T-helper 1 cell treated with Interleukin-12 subunit alpha and Interleukin-12 subunit beta and Interleukin-4 antibody, amounts not matched to agents 30 ng/mL and 1 ng/mL, for 36 hours (primary cell): ENCODE measurements at regions not wholly inside any gene's neighbourhood (a gene's known extent, or its start where the extent isn't known, plus 50 kb on each side); places are given as distances from the start of the nearest gene placed in this dataset.

ENCODE experiments used
- intact Hi-C: fragments of 100-400 bp; cut with micrococcal nuclease; formaldehyde crosslinking; loops from one replicate; pipeline ENCODE4 v1.15.1; 2024

DNA sequence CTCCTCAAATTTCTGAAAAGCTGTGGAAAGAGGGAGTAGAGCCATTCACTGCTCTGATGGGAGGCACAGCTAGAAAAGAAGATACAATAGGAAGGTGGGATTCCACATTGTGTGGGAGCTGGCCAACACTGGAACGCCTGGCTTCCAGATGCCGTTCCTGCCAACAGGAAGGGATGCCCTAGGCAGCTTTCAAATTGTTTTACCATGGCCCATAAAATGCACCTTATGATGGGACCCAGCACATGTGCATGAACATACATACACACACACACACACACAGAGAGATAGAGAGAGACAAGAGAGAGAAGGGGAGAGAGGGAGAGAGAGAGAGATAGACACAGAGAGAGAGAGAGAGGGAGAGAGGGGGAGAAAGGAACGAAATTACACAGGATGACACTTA lies 86.1 kb upstream of the BZW1 start:
- intact Hi-C loops: no loop called here

DNA sequence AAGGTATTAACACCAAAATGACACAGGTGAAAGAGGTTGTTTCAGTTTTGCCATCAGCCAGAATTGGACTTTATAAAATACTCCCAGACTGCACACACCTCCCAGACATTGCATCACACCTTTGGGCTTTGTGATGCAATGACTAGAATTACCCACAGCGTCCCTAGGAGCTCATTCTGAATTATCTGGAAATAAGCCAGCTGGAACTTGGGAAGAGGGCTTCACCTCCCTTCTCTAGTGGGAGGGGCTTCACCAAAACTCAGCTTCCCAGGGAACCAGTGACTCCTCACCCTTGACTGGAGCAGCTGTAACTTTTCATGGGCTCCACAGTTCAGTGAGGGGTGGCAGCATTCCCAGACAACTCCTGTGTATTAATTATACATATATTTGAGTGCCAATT lies 83.1 kb upstream of the BZW1 start:
- intact Hi-C loops: no loop called here

DNA sequence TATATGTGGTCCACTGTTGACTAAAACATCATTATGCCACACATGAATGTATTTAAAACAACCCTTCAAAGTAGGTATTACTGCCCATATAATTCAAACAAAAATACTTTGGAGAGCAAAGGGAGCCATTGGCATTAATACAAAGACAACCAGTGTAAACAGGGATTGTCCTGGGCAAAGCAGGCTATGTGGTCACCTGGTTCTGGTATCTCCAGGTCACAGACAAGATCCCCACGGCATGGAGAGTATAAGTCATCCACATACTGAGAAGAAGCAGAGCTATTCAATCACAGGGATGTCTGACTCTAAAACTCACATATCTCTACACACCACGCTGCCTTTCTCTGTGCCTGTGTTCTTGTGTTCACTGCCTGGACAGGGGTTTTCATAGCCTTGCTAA lies 81.4 kb upstream of the BZW1 start:
- intact Hi-C loops: no loop called here

DNA sequence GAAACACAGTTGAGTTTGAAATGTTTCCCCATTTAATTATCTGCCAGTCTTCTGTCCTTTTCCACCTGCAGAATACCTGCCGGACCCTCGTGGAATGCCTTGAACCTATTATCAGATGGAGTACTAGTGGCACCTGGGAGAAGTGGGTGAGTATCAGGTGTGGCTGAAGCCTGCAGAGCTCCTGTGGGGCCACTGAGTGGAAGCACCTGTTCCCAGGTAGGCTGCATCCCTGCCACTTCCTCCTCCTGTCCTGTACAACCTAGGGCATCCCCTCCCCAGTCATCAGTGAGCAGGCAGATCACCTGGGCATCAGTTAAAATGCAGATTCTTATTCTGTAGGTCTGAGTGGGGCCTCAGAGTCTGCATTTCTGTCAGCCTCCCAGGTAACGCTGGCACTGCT lies 80.8 kb upstream of the BZW1 start:
- intact Hi-C loops: no loop called here

DNA sequence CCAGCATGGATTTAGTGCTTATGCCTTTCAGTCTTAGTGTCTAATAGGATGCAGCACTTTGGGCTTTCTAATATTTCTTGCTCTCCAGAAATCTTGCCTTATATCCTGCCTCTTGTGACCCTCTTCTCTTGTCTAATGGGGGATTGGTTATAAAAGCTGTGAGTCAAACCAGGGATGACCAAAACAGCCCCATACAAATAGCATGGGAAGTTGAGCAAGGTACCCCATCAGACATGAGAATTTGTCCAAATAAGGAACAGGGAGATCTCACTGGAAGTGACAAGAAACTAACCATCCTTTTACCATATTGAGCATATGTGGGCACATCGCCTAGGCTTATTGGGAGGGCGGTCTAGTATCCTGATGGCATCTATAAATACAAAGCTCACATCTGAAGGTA lies 78.8 kb upstream of the BZW1 start:
- intact Hi-C loops: no loop called here

DNA sequence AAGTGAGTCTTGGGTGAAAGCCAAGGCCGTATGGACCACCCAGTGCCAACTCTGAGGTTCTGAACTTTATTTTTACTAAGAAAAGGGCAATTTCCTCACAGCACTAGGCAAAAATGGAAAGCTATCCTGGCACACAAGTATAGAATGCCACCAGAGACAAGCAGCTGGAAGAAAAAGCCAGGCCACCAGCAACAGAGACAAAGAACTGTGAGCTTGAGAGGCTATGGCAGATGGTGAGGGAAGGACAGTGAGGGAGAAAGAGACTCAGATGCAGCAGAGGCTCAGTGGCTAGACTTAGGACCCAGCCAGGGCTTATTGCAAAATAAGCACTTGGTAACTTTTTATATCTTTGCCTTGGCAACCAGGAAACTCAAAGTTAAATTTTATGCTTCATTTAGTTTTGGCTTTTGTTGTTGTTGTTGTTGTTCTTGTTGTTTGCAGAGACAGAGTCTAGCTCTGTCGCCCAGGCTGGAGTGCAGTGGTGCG lies 78.0 kb upstream of the BZW1 start:
- intact Hi-C loops: no loop called here

DNA sequence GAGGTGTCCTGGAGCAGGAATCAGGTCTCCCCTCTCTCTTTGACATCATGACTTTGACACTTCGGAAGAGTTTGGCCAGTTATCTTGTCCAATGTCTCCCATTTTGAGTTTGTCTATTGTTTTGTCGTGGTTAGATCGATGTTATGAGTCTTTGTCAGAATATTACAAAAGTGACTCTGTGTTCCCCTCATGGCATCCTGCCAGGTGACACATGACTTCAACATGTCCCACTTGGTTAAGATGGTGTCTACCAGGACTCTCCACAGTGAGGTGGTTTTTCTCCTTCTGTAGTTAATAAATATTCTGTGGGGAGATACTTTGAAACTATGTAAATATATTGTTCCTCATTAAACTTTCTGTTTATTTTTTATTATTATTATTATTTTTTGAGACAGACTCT lies 76.6 kb upstream of the BZW1 start:
- intact Hi-C loops: loop anchor here (1.0 kb wide), 2 partner anchors 22 to 159 kb away; no protein-coding TSS in a partner anchor

DNA sequence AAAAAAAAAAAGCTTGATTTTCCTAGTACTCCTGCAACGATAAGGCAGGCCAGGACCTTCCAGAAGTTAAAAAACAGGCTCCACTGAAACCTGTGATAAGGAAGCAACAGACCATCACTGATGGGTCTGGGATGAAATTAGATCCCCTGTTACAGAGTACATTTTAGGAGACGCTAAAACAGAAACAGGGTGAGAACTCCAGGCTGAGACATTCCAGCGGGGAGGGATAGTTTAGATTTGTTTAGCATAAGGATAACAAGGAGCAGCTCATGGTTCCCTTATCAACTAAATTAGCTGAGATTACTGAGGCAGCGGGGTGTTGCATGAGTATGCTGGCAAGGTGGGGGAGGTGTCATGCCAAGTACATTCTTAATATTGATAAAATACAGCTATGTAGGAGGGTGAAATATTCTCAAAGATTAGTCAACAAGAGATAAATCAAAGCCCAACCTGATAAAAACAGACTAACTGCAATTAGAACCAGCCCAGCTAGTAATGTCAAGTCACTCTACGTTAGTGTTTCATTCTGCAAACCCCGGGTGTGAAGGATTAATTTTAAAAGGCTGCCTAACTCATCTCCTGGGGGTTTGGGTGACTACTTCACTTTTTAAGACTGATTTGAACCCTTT lies 75.0 kb upstream of the BZW1 start:
- intact Hi-C loops: no loop called here

DNA sequence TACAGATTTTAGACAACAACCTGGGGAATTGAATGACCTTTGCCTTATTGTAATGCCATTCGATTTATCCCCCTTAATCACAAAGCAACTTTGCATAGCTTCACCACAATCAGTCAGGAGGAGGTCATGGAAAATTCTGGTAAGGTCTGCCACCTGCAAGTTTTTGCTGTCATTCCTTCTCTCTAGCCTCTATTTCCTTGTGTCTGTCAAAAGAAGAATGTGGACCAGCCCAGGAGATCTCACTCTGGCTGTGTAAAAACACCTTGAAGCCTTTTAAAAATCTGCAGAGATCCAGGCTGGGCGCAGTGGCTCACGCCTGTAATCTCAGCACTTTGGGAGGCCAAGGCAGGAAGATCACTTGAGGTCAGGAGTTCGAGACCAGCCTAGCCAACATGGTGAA lies 74.1 kb upstream of the BZW1 start:
- intact Hi-C loops: no loop called here

DNA sequence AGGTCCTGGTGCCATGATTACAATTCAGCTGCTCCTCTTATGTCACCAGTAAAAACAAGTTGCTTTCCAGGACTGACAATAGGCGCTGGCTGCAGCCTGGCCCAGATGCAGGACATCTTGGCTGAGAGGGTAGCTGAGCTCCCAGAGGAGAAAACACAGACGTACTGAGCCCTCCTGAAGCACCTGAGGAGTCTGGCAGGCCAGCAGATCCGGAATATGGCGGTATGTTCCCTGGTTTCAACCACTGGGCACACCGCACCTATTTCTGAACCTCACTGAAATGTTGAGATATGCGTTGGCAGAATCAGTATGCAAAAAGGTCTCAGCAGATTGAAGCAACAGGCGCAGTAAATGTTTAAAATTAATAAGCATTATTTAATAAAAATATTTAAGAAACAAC lies 73.1 kb upstream of the BZW1 start:
- intact Hi-C loops: no loop called here

DNA sequence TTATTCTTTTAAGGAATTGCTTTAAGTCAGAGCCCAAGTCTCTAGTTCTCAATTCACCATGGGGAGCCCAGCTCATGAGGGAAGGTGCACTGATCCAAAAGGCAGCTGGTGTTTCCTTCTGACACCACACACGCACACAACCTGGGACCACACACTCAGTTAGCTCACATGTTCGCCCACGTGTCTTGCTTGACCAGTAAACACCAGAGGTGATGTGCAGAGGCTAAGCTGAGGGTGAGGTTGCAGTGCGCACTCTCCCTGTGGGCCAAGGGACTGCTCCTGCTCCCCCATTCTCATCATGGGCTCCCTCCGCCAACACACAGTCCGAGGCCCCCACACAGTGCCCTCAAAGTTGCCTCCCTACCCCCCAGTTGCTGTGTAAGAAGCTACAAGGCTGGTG lies 70.8 kb upstream of the BZW1 start:
- intact Hi-C loops: no loop called here

DNA sequence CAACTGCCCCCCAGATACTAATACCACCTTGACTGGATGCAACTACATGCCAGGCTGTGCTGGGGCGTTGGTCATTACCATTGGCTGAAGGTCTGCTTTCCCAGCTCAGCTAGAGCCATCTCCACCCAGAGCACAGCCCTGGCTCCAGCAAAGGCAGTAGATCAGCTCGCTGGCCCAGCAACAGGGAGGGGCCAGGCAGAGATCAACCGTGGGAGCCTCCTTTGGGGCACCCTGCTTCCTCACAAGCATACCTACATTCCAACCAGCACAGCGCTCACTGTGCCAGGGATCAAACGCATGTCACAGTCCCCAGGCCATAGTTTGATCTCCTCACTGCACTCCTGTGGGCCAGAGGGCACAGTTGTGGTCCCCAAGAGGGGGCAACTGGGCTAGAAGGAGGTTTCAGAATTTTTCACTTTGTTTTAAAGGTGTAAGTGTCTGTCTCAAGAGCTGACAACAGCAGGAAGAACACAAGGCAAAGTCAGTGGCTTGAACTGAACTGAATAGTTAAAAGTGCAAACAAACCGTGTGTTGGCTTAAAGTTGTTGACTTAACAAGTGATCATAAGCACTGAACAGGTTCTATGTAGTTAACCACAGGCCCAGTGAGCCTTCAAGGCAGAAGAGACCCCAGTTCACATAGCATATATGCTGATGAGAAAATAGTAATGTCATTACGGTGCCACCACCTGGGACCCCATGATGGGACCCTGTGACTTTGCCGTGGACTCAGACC lies 70.1 kb upstream of the BZW1 start:
- intact Hi-C loops: no loop called here

DNA sequence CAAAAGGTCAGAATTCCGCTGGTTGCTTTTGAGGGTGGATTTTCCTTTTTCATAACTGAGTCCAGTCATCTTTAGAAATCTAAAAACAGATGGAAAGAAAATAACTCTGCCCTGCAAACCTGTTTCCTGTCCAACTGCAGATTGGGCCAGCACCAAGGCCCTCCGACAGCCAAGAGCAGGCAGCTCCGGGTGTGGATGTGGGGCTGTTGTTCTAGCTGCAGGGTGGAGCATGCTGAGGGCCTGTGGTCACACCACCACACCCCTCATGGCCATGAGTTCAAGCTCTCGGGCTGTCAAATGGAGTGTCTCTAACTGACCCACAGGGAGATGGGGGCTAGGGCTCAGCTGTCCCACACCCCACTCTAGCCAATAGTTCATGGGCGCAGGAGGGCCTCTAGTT lies 69.3 kb upstream of the BZW1 start:
- intact Hi-C loops: no loop called here

DNA sequence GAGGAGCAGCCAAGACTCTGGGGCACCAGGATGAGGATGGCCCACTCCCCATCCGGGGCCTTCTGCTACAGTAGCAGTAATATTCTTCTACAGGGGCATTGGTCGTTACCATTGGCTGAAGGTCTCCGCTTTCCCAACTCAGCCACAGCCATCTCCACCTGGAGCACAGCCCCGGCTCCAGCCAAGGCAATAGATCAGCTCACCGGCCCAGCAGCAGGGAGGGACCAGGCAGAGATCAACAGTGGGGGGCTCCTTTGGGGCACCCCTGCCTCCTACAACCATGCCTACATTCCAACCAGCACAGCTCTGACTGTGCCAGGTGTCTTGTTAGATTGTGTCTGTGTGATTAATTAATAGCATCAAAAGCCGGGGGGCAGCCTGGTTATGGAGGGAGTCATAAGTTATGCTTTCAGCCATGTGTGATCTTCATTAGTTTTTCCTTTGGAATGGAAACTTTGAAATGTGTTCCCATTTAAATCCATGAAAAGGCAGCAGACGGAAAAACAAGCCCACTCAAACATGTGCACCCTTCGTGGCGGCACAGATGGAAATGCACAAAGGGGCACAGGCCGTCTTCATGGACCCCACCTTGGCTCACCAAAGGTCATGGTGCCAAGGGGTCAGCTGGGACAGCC lies 68.6 kb upstream of the BZW1 start:
- intact Hi-C loops: no loop called here

DNA sequence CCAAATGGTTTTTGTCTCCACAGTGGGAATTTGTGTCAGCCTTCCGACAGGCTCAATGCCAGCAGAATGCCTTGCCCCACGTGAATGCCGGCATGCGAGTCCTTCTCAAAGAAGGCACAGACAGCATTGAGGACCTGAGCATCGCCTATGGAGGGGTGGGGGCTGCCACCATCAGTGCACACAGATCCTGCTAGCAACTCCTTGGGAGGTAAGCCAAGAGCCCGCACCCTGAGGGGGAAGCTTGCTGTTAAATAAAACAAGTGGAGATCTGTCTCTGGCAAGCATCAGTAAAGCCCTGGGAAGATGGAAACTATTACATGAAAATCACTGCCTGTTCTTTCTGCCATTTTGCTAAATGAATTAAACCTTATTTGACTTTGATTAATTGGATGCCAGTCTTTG lies 67.5 kb upstream of the BZW1 start:
- intact Hi-C loops: no loop called here

DNA sequence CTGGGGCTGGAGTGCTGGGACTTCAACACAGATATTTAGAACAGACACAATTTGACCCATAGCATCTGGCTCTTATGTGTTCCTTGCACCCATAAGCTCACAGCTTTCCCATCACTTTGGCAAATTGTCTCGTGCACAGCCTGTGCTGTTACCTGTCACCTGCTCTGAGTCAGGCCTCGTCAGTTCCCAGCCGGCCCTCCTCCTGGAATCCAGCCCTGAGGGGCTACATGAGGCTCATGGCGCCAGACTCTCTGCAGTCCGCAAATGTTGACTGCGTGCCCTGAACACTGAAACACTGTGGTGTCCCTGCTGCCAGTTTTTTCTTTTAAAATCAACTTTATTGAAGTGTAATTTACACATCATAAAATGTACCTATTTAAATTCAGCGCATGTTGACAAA lies 65.4 kb upstream of the BZW1 start:
- intact Hi-C loops: no loop called here

DNA sequence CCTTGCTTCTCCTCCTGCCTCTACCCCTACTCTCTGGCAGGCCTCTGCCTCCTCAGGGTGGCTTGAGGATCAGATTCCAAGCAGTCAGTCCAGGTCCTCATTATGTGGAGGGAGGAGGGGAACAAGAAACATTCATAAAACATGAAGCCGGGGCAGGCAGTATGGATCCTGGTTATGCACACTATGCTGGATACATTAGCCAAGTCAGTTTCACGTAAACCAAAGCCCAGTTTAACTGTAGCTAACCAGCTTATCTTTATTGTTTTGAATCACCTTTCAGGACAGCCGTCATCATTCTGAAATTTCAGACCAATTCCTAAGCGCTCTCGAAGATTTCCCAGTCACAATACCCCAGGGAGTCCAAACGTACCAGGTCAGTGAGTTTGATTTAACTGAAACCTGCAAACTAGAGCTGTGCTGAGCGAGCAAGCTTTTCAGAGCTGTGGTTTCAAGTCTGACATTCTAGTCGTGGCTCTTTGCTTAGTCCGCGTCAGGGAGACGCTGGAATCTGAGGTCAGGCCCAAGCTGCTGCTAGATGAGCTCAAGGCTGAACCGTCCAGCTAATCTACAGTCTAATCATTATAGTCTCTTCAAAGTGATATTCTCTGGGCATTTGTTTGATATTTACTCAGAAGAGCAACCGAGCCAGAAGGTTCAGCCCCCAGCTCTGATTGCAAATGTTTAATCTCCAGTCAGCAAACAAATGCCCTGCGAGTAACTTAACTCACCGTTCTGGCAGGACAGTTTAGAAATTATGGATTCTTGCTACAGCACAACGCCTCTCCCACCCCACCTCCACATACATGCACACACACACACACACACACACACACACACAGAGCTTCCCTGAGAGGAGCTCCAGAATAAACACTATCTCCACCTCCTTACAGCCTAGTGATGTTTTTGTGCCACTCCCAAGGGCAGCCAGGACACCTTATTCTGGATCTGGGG lies 63.8 kb upstream of the BZW1 start:
- intact Hi-C loops: no loop called here

DNA sequence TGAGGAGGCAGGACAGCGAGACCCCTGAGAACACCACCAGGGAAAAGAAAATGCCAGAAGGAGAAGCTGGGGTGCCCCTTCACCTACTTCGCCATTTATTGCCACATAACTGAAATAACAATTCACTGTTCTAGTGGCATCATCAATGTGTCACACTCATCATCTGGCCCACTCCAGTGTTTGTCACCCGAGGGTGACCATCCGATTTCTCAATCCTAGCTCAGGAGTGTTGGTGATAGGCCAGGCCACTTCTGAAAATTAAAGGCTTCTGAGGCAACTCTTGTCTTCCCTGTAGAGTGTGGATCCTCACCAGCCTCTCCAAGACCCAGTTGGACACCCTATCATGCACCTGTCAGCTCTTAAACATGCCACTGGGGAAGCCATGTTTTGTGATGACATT lies 62.9 kb upstream of the BZW1 start:
- intact Hi-C loops: no loop called here

DNA sequence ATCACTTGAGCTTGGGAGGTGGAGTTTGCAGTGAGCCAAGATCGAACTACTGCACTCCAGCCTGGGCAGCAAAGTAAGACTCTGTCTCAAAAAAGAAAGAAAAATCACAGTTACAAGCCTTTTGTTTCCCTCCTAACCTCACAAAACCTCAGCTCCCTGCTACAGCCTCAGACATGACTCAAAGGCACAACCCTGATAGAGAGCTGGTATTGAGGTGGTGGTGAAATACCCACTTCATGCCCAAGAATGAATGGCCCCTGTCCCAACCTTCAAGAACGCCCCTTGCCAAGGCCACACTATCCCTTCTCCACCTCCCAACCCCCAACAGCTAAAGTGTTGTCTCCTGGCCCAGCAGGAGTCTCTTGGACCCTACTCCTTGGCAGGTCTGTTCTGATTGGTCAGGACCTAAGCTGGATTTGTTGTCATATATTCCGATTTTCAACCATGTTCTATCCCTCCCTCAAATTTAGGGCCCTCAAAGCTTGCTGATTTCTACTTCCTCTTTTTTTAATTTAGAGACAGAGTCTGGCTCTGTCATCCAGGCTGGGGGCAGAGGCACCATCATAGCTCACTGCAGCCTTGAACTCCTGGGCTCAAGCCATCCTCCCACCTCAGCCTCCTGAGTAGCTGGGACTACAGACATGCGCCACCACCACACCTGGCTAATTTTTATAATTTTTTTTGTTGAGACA lies 61.9 kb upstream of the BZW1 start:
- intact Hi-C loops: no loop called here

DNA sequence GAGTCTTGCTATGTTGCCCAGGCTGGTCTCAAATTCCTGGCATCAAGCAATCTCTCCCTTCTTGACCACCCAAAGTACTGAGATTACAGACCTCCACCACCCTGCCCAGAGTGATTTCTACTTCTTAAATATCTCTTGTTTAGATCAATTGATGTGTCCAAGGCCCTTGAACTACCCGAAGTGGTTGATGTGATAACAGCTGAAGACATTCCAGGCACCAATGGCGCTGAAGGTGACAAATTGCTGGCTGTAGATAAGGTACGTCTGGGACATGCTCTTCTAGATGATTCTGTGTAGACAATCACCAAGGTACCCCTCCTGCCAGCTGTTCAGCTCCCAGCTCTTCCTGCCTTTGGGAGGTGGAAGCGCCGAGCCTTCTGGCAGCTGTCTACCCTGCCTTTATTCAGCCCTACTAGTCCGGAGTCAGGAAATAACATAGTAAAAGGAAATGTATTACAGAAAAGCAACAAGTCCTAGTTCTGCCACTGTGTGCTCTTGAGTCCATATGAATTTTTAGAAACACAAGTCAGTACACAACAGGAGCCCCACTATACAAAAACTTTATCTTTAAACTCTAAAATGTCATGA lies 61.3 kb upstream of the BZW1 start:
- intact Hi-C loops: no loop called here

DNA sequence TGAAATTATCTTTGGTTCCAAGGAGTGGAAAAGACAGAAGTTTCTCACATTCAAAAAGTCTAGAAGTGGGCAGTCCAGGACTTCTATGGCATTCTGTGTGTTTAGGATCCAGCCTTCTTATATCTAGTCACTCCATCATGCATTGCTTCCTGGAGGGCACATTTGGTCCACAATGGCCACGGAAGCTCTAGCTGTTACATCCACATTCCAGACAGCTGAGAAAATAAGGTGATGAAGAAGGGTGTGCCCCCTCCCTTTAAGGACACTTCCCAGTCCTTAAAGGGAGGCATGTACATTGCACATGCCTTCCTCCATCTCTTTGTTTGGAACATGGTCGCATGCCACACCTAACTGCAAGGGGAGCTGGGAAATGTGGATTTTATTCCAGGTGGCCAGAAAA lies 59.9 kb upstream of the BZW1 start:
- intact Hi-C loops: no loop called here
